HG03280 (cell line): ENCODE measurements at regions not wholly inside any gene's neighbourhood (a gene's known extent, or its start where the extent isn't known, plus 50 kb on each side); places are given as distances from the start of the nearest gene placed in this dataset.

Source experiments
- ATAC-seq: cut with Tn5 transposase; IDR thresholded peaks from one replicate; pipeline ENCODE4 v1.9.1; 2021; ENCODE audit warnings: mild to moderate bottlenecking, moderate library complexity; ENCODE audit not compliant: unreplicated experiment

DNA sequence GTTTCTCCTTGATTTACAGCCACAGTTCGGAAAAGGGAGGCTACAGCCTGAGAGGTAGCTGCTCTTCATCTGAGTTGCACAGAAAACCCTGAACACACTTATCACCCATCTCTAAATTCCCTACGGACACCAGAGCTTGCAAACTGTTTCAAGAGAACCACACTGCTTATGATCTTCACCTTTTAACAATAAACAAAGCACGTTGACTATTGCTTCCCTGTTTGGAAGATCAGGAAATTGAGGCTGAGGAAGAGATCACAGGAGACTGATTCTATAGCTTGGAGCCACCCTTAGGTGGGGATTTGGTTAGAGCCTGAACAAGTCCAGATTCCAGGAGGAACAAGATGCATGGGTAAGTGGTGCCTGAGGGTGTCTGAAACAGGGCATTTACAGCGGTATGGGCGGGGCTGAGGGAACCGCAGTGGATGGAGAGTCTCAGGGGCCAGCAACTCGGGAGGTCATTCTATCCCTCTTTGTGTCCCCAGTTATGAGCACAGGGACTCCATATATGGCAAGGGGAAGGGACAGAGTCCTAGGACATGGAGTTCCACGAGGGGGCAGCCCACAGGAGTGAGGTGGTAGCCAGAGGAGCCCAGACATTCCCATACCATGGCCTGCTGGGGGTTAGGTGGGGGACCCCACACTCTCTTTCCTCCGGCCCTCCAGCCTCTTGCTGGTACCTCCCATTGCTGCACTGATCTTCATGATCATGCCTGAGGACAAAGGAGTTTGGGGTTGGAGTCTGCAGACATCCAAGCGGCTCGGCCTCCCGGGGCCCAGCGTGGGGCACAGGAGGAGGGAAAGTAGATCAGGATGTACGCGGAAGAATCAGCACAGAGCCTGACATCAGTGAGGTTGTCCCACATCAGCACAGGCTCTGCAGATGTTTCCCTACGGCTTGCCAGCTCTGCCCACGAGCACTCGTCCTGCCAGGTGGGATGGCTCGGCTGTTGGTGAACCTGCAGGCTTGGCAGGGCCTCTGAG lies 162.3 kb upstream of the ZNF536 start:
- ATAC-seq, result no peak

DNA sequence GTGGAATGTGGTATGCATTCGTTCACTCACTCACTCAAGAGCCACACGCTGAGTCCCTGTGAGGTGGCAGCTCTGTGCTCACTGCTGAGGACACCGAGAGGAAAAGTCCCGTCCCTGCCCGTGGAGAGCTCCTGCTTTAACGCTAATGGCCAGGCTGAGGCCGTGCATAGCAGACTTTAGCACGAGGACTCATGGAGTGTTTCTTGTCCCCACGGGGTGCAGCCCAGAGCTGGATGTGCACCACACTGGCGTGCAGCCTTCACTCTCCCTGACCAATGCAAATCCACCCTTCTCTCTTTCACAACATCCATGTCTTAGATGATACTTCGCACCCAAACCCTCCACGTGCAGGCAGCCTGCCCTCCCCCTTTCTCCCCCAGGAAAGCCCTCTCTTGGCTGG lies 159.6 kb upstream of the ZNF536 start:
- ATAC-seq, result no peak

DNA sequence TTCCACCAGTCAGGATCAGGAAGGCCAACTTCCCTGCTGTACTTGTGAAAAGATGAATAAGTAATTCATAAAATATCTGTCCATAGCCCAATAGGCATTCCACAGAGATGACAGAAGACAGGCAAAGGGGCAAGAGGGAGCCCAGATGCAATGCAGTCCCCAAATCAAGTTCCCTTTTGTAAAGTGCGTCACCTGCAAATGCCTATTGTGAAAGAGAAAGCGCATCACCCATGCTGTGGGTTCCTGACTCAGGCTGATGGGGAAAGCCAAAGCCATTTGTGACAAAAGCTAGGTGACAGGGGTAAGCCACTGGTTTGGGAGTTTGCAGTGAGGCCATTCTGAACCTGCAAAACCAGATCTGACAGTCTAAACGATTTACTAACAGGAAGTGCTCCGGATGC lies 157.5 kb upstream of the ZNF536 start:
- ATAC-seq, result no peak

DNA sequence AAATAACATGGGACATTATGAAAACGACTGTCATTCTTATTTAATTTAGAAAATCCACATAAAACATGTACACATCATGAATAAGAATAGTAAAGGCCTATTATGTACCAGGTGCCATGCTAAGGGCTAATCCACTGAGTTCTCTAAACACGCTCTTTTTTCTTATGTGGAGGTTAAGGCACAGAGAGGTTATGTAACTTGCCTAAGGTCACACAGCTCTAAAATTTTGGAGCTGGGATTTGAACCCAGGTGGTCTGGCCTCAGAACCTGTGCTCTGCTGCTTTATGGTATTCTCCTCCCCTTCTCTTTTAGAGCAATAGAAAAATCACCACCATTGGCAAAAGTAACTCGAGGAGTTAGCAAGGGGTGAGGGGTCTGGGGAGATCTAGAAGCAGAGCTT lies 156.9 kb upstream of the ZNF536 start:
- no peak for ATAC-seq

DNA sequence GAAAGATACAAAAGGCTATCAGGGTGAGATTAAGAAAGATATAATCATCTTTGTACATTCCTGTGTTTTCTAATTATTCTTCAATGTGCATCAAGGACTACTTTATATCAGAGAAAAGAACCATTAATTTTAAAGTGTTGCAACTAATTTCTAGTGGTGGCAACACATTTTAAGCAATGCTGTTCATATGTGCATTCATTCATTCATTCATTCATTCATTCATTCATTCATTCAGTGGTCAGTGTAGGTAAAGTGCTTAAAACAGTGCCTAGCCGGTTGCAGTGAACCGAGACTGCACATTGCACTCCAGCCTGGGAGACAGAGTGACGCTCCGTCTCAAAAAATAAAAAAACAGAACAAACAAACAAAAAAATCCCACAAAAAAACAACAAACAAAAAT lies 155.7 kb upstream of the ZNF536 start:
- no peak for ATAC-seq

DNA sequence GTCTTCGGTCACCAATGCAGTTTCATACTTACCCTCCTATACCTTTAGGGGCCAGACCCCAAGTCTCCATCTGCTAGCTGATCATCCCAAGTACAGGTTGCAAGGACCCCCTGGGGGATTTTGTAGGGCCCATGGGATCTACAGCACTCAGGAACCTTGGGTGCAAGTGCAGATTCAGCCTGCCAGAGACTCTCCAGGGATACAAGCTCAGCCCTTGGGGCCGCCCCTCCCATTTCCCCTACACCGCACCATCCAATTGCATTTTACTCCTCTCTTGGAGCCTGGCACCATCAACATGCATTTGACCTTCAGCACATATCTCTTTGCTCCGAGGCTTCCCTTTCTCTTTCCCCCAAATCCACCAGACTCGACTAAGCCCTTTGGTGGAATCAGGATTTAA lies 154.7 kb upstream of the ZNF536 start:
- ATAC-seq, result no peak

DNA sequence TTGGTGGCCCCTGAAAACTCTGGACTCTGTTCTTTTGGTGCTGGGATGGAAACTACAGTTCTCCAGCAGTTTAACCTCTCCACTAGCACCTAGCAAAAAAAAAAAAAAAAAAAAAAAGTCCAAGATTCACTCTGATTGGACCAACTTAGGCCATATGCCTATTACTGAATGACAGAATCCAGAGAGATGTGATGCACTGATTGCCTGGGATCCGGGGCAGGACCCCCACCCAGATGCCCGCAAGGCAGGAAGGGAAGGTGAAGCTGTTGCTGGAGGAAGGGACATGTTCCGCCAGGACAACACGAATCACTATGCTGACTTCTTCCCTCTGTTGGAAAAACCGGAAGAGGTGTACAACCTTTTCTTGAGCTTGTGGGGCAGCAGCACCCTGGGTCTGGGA lies 152.5 kb upstream of the ZNF536 start:
- ATAC-seq, result no peak

DNA sequence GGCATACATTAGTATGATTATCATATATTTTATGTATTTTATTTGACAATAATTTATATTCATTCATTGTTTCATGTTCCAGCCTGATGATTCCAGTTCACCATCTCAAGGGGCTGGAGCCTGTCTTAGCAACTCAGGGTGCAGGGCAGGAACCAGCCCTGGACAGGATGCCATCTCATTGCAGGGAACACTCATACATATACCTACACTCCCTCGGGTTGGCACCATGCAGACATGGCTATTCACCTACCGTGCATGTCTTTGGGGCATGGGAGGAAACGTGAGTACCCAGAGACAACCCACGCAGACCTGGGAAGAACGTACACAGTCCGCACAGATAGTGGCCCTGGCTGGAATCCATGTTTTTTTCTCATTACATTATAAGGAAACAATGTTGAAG lies 151.0 kb upstream of the ZNF536 start:
- no peak for ATAC-seq

DNA sequence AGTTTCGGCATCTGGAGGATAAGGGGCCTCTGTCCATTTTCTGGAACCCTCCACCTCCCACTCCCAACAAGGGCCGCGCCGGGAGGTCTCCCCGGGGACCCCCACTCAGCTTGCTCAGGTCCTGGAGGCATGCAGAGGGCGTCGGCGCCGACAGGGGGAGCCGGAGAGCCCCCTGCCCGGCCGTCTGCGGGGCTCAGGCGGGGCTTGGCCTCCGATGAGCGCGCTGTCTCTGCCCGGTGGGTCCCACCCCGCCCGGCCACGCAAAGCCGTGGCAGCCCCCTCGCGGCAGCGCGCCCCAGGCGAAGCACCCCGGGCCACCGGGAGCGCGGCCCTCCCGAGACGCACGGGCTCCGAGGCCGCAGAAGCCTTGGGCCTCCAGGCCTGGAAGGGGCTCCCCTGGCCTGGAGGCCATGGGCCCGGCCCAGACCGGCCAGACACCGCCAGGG lies 149.7 kb upstream of the ZNF536 start:
- no peak for ATAC-seq

DNA sequence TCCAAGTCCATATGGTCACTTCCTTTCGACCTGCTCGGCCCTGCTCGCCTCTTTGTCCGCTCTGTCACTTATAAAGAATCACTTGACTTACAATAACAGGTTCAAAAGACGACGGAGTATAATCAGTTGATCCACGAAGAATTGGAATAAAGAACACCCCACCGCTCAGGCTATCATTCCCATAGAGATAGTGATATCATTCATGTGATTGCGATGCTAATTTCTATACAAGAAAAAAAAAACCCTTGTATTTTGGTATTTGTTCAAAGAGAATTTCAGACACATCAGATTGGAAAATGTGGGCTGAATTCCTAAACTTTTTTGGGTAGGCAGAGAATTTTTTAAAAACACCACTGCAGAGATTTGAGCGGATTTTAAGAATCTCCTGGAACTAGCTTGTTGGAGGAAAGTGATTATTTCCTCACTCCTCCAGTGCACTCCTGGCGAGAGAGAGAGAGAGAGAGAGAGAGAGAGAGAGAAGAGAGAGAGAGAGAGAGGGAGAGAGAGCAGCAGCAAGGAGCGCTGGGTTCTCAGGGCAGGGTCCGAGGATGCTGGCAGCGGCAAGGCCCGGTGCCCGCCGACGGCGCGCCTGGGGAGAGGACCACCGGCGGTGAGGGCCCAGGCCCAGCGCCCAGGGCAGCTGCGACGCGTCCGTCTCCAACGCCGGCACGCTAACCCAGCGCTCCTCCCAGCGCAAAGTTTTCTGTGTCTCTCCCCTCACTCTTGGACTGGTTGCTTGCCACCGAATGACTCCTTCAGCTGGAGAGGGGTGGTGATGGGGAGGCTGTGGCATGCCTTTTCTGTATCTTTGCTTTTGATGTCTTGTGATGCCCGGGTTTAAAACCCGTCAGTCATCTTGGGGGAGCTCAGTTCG lies 149.0 kb upstream of the ZNF536 start:
- no peak for ATAC-seq

DNA sequence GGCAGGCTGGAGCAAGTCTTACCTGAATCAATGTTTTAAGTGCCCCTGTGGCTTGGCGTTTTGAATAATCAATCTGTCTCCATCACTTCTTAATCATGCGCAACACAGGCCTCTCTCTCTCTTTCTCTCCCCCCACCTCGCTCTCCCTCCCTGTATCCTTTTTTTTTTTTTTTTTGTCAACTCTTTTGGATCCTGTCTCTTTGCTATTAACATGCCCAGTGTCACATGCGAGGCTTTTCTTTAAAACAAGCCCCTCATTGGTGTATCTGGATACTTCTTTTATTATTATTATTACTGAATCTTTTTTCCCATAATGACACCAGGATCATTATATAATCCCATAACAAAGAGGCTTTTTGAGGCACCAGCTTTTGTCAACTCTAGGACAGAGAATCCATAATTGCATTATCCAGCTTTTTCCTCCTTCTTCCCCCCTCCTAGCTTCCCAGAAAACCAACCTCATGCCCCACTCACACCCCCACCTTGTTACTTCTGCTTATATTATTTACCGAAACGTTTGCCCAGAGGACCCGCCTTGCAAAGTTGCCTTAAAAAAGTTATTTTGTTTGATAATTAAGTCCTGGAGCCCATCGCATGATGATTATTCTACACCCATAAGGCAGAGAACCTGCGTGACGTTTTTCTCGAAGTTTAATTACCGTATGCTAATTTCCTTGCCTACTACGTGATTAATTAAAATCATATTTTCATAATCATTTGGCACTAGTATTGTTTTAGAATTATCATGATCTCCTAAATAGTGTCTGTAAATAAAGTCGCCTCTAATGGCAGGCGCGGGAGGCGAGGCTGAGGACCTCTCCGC lies 148.1 kb upstream of the ZNF536 start:
- ATAC-seq, result no peak

DNA sequence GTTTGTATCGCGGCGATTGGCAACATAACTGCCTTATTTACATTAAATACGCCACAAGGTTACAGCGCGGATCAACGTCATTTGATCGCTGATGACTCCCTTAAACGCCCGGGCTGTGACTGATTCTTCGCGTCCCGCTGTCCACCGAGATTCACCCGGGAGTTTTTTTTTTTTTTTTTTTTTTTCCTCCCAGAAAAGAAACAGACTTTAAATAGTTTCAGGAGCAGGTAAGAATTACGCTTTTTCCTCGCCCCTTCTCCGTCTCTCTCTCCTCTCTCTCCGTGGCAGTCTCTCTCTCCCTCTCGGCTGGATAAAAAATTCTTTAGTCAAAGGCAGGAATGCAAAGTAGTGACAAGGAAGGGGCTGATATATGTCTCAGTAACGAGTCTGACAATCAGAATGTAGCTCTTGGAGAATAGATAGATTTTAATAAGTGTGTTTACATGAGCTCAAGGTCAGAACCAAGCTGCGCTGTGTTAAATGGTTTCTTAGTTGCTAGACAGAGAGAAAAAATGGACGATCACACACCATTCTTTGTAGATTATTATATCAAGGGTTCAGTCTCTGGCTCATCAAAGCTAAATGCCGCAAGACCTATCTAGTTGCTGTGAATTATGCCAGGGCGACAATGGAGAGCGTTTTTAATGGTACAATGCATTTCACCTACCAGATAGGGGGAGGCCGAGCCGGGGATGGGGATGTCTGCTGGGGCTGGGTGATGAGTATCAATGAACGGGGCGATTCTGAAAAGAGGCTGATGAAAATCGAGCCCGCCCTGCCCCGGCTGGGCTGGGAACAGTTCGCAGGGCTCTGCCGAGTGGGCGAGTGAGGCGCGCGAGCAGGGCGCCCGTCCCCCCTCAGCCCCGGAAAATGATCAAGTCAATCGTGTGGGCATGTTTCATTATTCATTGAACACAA lies 147.2 kb upstream of the ZNF536 start:
- no peak for ATAC-seq

DNA sequence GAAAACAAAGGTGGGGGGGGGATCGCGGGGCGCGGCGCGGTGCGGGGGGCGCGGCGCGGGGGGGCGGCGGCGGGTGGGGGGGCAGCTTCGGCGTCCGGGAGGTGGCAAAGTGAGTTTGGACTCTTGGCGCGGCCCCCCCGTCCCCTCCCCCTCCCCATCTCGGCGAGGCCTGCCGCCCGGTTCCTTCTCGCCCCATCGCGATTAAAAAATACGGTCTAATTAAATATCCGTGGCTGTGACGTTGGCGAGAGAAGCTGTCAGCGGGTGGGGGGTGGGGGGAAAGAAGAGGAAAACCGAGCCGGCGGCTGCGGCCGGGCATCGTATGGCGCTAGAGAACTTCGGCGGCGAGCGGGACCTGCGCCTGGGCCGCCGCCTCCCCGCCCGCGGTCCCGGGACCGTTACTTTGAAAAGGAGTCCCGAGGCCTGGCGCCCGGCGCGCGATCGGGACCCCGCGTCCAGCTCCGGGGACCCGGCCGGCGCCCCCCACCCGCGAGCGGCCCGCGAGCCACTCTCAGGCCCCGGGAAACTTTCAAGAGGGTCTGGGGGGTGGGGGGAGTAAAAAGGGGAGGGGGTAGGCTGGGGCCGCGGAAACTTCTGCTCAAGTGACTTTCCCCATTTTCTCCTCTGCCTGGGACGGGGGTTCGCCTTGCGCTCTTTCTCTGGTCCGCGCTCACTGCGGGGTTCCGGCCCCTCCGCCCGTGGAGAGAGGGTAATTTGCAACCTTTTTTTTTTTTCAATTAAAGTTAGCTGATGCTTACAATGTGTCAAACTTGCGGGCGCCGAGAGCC lies 146.3 kb upstream of the ZNF536 start:
- no peak for ATAC-seq

DNA sequence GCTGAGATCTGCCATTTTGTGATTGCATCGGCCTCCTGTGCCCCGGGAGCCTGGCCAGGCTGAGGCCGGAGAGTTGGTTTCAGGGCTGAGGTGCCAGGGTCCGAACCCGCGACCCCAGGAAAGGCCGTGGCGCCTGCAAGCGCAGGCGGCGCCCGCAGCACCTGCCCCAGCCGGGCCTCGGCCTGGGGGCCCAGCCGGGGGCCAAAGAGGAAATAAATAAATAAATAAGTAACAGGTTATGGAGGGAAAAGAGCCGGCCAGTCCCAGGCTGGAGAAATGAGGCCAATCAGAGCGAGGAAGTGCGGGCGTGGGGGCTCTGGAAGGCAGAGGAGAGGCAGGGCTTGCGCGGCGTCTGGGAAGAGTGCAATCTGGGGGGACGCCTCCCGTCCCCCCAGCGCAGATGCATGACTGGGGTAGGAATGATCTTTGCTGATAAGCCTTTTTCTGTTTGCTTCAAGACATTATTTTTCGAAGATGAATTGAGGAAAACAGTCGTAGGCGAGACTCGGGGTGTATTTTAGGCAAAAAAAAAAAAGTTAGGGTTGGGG lies 145.6 kb upstream of the ZNF536 start:
- ATAC-seq, result no peak

DNA sequence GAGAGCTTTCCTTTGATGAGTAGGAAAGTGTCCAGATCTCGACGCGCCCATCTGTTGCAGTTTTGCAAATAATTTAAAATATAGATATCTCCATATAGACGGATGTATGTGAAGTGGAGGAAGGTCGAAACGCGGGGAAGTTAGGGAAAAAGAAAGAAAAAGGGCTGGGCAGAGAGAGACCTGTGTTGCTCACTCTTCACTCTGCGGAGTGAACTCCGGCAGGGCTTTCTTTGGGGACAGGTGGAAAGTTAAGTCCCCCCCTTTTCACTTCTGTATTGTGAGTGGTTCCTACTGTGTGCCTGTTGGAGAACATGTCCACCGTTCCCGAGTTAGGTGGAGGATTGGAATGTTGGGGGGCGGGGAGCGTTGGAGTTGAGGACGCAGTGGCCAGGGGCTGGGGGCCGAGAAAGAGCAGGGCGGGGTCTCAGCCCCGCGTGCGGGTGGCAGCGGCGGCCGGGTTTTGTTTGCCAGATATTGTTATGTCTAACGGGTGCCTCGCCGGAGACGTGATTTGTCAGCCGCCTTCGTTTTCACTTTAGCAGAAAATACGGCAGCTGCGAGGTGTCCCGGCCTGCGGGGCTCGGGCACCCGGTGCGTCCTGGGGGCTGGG lies 145.1 kb upstream of the ZNF536 start:
- peak; percentile 31 for ATAC-seq

DNA sequence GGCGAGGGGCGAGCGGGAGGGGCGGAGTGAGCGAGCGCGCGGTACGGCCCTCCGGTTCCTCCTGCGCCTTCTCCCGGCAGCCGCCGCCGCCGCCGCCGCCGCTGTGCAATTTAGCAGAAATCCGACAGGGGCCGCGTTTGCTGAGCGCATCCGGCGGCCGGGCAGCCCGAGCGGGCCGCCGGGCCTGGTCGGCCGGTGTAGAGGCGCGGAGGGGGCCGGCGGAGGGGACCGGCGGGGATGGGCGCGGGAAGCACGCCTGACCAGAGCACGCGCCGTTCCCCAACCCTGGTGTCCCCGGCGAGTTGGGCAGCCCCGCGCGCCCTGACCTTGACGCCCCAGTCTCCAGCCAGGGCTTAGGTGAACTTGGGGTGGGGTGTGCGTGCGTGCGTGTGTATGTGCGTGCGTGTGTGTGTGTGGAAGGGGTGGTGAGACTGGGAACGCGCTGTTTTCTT lies 144.5 kb upstream of the ZNF536 start:
- ATAC-seq, result peak; percentile 76

DNA sequence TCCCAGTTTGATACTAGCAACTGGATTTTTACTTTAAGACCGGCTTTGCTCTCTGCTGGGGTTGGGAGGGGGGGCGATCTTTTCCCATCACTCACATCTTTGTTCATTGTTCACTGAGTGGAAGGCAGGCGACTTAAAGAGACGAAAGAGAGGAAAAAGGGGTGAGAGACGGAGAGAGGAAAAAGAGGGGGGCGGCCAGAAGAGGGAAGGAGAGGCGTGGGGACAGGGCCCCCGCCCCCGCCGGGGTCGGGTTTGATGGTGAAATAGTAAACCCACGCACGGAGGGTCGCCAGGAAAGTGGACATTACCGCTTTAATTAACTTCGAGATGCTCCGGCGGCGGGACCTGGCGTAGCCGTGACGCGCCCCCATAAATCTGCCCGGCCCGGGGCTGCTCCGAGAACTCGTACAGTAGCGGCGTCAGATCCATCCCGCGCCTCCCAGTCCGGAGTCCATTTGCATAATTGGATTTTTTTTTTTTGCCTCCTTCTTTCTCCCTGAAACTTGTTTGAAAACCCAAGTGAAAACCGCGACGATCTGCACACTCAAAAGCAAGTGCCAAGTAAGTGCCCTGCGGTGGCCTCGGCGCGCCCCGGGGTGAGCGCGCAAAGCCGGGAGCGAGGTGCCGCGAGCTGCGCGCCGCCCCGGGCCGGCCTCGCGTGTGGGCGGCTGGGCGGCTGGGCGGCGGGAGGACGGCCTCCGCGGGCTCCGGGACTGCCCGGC lies 143.9 kb upstream of the ZNF536 start:
- no peak for ATAC-seq
